B cell (primary cell): ENCODE measurements at regions not wholly inside any gene's neighbourhood (a gene's known extent, or its start where the extent isn't known, plus 50 kb on each side); places are given as distances from the start of the nearest gene placed in this dataset. TPM values are rescaled to one million over a fixed set of nuclear protein-coding genes. Genes with fewer than 3 reads are reported as not detected.

Source experiments
- ATAC-seq: fragments of 200-7000 bp; cut with Tn5 transposase; one replicate; pipeline ENCODE4 v1.10.0; 2021; ENCODE audit warnings: low read depth, mild to moderate bottlenecking, moderate number of reproducible peaks, moderate library complexity
- CTCF ChIA-PET: fragments of 350-600 bp; sonication (Branson Sonifier 250); formaldehyde crosslinking; loops from one replicate; lab custom pipeline; 2021; ENCODE audit warnings: antibody characterized with exemption, inconsistent platforms; lab: Charles Lee
- POLR2A ChIA-PET: fragments of 350-600 bp; sonication (Branson Sonifier 250); formaldehyde crosslinking; loops from one replicate; lab custom pipeline; 2021; ENCODE audit warnings: antibody characterized with exemption; lab: Charles Lee
- DNase-seq: peaks from one replicate; pipeline ENCODE4 v3.0.0; 2013
- H2AFZ ChIP-seq: 2 replicates; pipeline ENCODE4 v1.6.1; 2012; ENCODE audit warnings: mild to moderate bottlenecking, low read depth, low read length; ENCODE audit not compliant: insufficient read depth, poor library complexity, severe bottlenecking
- H3K27ac ChIP-seq, 2 donors: 1 replicate in 1 of 2; 2 replicates in 1 of 2; pipeline ENCODE4 v1.5.1; 2012 to 2013; ENCODE audit warnings: low read length in 2 of 2, mild to moderate bottlenecking in 2 of 2, moderate library complexity in 1 of 2
- H3K27me3 ChIP-seq, 4 experiments: fragments of 200-600 bp in 1 of 4; sonication (generic) in 1 of 4; replicated peaks in 1 of 4; 1 replicate in 2 of 4; 2 replicates in 2 of 4; pipeline versions ENCODE4 v1.6.1 to v1.7.0; 2013 to 2016; ENCODE audit warnings: low read length in 3 of 4, mild to moderate bottlenecking in 2 of 4, mixed read lengths in 1 of 4, moderate library complexity in 1 of 4; ENCODE audit not compliant: insufficient read depth in 4 of 4, control insufficient read depth in 3 of 4; ENCODE audit errors: control extremely low read depth in 1 of 4
- H3K36me3 ChIP-seq, 2 experiments: replicated peaks in 1 of 2; 1 replicate in 1 of 2; 2 replicates in 1 of 2; pipeline versions ENCODE4 v1.6.1 to v1.7.1; 2013; ENCODE audit warnings: low read length in 1 of 2; ENCODE audit not compliant: insufficient read depth in 2 of 2, control insufficient read depth in 1 of 2; ENCODE audit errors: control extremely low read depth in 1 of 2, extremely low read depth in 1 of 2
- H3K4me1 ChIP-seq, 2 donors: fragments of 200-600 bp in 1 of 2; sonication (generic) in 1 of 2; 1 replicate in 1 of 2; 2 replicates in 1 of 2; pipeline versions ENCODE4 v1.5.1 to v1.6.1; 2013 to 2017; ENCODE audit warnings: low read length in 2 of 2; ENCODE audit not compliant: control insufficient read depth in 2 of 2, insufficient read depth in 2 of 2
- H3K4me2 ChIP-seq: replicated peaks from 2 replicates; pipeline ENCODE3; 2012; ENCODE audit warnings: mild to moderate bottlenecking, low read depth, low read length; ENCODE audit not compliant: poor library complexity, severe bottlenecking
- H3K4me3 ChIP-seq, 5 experiments: fragments of 200-600 bp in 1 of 5; sonication (generic) in 1 of 5; 1 replicate in 3 of 5; 2 replicates in 2 of 5; pipeline versions ENCODE4 v1.5.1 to v1.7.0; 2011 to 2016; ENCODE audit warnings: low read length in 4 of 5, mild to moderate bottlenecking in 4 of 5, low read depth in 2 of 5, control low read depth in 1 of 5, moderate library complexity in 1 of 5; ENCODE audit not compliant: insufficient read depth in 1 of 5; ENCODE audit errors: control extremely low read depth in 1 of 5, extremely low read depth in 1 of 5
- H3K79me2 ChIP-seq: fragments of 200-600 bp; sonication (generic); one replicate; pipeline ENCODE4 v1.6.0; 2016; ENCODE audit warnings: low read length; ENCODE audit not compliant: control insufficient read depth, insufficient read depth
- H3K9ac ChIP-seq: fragments of 200-600 bp; sonication (generic); 2 replicates; pipeline ENCODE4 v1.6.1; 2017; ENCODE audit warnings: mild to moderate bottlenecking, low read length, moderate library complexity
- H3K9me3 ChIP-seq, 3 donors: one replicate each; pipeline versions ENCODE4 v1.6.1 to v1.7.1; 2013; ENCODE audit warnings: low read length in 2 of 3; ENCODE audit not compliant: control insufficient read depth in 2 of 3, insufficient read depth in 1 of 3; ENCODE audit errors: control extremely low read depth in 1 of 3
- H4K20me1 ChIP-seq: 2 replicates; pipeline ENCODE4 v1.6.0; 2012; ENCODE audit warnings: mild to moderate bottlenecking, low read length; ENCODE audit not compliant: insufficient read depth, control insufficient read depth, poor library complexity, severe bottlenecking
- H3K27ac Mint-ChIP-seq: one replicate; pipeline ENCODE4 v1.8.0; 2021; ENCODE audit warnings: mixed read lengths
- H3K27me3 Mint-ChIP-seq: one replicate; pipeline ENCODE4 v1.8.0; 2021; ENCODE audit warnings: mixed read lengths
- H3K4me1 Mint-ChIP-seq: one replicate; pipeline ENCODE4 v1.8.0; 2021; ENCODE audit warnings: mixed read lengths
- H3K4me3 Mint-ChIP-seq: one replicate; pipeline ENCODE4 v1.8.0; 2021; ENCODE audit warnings: mixed read lengths
- H3K9me3 Mint-ChIP-seq: one replicate; pipeline ENCODE4 v1.8.0; 2022; ENCODE audit warnings: mixed read lengths; ENCODE audit not compliant: insufficient read depth
- CTCF ChIP-seq: fragments of 200-600 bp; IDR thresholded peaks from one replicate; pipeline ENCODE4 v1.8.0; 2022; ENCODE audit warnings: antibody characterized with exemption, mild to moderate bottlenecking
- EZH2 ChIP-seq: IDR thresholded peaks from 2 replicates; pipeline ENCODE4 v1.6.1; 2012; ENCODE audit warnings: borderline replicate concordance, low read depth, mild to moderate bottlenecking, moderate library complexity, low read length; ENCODE audit not compliant: insufficient read depth, poor library complexity, severe bottlenecking
- WGBS: methylation state at CpG from one replicate; pipeline ENCODE4 v1.1.5; 2013; ENCODE audit warnings: missing lambda C conversion rate; ENCODE audit not compliant: insufficient coverage; 5-methylcytosine and 5-hydroxymethylcytosine counted together
- intact Hi-C: fragments of 100-400 bp; cut with micrococcal nuclease; formaldehyde crosslinking; loops from one replicate; pipeline ENCODE4 v1.10.0; 2022
- small RNA-seq: library from RNA; depleted of rRNA; stranded (forward); fragments of <200 nt; gene quantifications from one replicate; pipeline ENCODE3, GENCODE V24; 2012; ENCODE audit warnings: low replicate concordance, low read depth; ENCODE audit not compliant: insufficient read length

- Histone ChIP-seq H3K27me3 (no peaks in the 10 kb centered on the region), H3K4me1 (no peaks in the 10 kb centered on the region), H2AFZ (no peak overlapping the region), H3K4me2 (no peak overlapping the region), H3K9me3 (no peaks in the 10 kb centered on the region), H3K27ac (no peak overlapping the region), H3K9ac (no peak overlapping the region), H3K4me3 (no peak overlapping the region), H3K79me2 (no peaks in the 10 kb centered on the region), H4K20me1 (no peaks in the 10 kb centered on the region), H3K36me3 (no peaks in the 10 kb centered on the region)
- Mint-ChIP-seq H3K27me3 (no peaks in the 10 kb centered on the region), H3K4me1 (no peaks in the 10 kb centered on the region), H3K9me3 (peaks cover 2% of the 10 kb centered on the region), H3K27ac (no peak overlapping the region), H3K4me3 (no peak overlapping the region)
- intact Hi-C loops, result no loop called here
- no peak for DNase-seq
- TF ChIP-seq EZH2, result no peak
- TF ChIP-seq CTCF, result no peak
- CTCF ChIA-PET, result no interaction called here
- 77% methylated on average over 2 of the region's 2 CpGs for WGBS
- no peak for ATAC-seq
- POLR2A ChIA-PET, result no interaction called here
Observed at GRCh38 chr14:85479771-85480170, 50.2 kb upstream of the FLRT2 start.

Small RNA genes in the stretch of these regions (small RNA-seq; reads per million reads assigned to genes)
- not detected for gene AL161713.1
- not detected for gene AL163642.1
- not detected for gene RF00017
- not detected for gene RNU6-976P
- gene RNU6ATAC28P, result not detected
- not detected for gene RNU7-51P
